Inflammatory macrophage treated with lipopolysaccharide for 1 hour (primary cell): ENCODE measurements at regions not wholly inside any gene's neighbourhood (a gene's known extent, or its start where the extent isn't known, plus 50 kb on each side); places are given as distances from the start of the nearest gene placed in this dataset.
"Not testable (repeated sequence)": the region's sequence is repeated elsewhere in the genome, so short reads cannot be mapped to it uniquely, and the experiment has no call there.

Experiments used
- DNase-seq, 2 donors: peaks; one replicate each; pipeline ENCODE4 v3.0.0-alpha.2; 2020 to 2022

- DNase-seq, result not testable (repeated sequence)
Measured at GRCh38 chrX:40951407-40951806, 133.8 kb upstream of the USP9X start.

- DNase-seq, result peak; percentile 25 to 36
Measured at GRCh38 chrX:40952855-40953254, 132.4 kb upstream of the USP9X start.

GRCh38 chrX:40953369-40953768 is 131.9 kb upstream of the USP9X start:
- peak in 1 of 2 donors; percentile 30 for DNase-seq

GRCh38 chrX:40960041-40960440 is 125.2 kb upstream of the USP9X start:
- DNase-seq, result no peak

- DNase-seq, result no peak
Measured at GRCh38 chrX:40962793-40963407, 122.3 kb upstream of the USP9X start.

GRCh38 chrX:40964008-40964407 is 121.2 kb upstream of the USP9X start:
- DNase-seq, result no peak

GRCh38 chrX:40964633-40965586 is 120.3 kb upstream of the USP9X start:
- peak in 1 of 2 donors; percentile 19 for DNase-seq

- DNase-seq, result no peak
Measured at GRCh38 chrX:40966213-40966820, 118.9 kb upstream of the USP9X start.

- DNase-seq, result no peak
Measured at GRCh38 chrX:40968180-40968579, 117.1 kb upstream of the USP9X start.

- no peak for DNase-seq
Measured at GRCh38 chrX:40971736-40972135, 113.5 kb upstream of the USP9X start.

- DNase-seq, result no peak
Measured at GRCh38 chrX:40973619-40974018, 111.6 kb upstream of the USP9X start.

- no peak for DNase-seq
Measured at GRCh38 chrX:40975951-40976350, 109.3 kb upstream of the USP9X start.

GRCh38 chrX:40976981-40977380 is 108.3 kb upstream of the USP9X start:
- DNase-seq, result no peak

GRCh38 chrX:40984962-40985361 is 100.3 kb upstream of the USP9X start:
- DNase-seq, result no peak

GRCh38 chrX:40987413-40987812 is 97.8 kb upstream of the USP9X start:
- DNase-seq, result no peak

- no peak for DNase-seq
Measured at GRCh38 chrX:40988100-40988499, 97.1 kb upstream of the USP9X start.

- not testable (repeated sequence) for DNase-seq
Measured at GRCh38 chrX:40993395-40993794, 91.8 kb upstream of the USP9X start.

GRCh38 chrX:40996886-40997530 is 88.2 kb upstream of the USP9X start:
- DNase-seq, result peak; percentile 67 to 89

GRCh38 chrX:40998123-40998522 is 87.1 kb upstream of the USP9X start:
- no peak for DNase-seq

- no peak for DNase-seq
Measured at GRCh38 chrX:41001327-41001726, 83.9 kb upstream of the USP9X start.

- DNase-seq, result no peak
Measured at GRCh38 chrX:41002026-41002425, 83.2 kb upstream of the USP9X start.

GRCh38 chrX:41003506-41004270 is 81.6 kb upstream of the USP9X start:
- DNase-seq, result no peak
